ENCODE measurements at regions not wholly inside any gene's neighbourhood (a gene's known extent, or its start where the extent isn't known, plus 50 kb on each side); places are given as distances from the start of the nearest gene placed in this dataset.

DNA sequence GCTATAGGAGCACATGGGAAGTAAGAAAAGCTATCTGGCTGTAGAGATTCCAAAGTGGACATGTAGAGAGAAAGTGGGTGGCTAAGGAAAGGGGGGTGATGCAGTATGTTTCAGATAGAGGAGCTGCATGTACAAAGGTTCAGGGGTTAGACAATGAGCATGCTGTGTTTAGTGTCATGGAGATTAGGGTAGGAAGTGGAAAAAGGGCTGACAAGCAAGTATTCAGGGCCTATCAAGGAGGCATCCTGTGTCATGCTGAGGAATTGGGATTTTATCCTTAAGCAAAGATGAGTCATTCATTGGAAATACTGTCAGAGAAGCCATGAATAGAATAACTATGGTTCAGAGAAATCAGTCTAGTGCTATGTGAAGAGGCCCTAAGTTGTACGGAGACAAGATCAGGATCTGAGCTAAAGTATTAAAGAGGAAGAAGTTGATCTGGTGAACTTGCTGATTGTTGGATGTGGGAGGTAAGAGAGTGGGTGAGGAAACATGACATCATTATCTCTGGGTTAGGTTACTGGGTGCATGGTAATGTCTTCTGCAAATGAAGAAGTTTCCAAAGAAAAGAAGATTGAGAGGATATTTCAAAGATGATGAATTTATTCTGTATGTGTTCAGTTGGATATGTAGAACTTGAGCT is 176.7 kb upstream of the GOLIM4 start:
- peaks cover 23% of the 10 kb centered on the region for H3K4me1 ChIP-seq (ENCODE audit: control insufficient read depth, low read depth, low read length)
- no peak overlapping the region for H3K9ac ChIP-seq (ENCODE audit: low read length)
- H3K36me3 ChIP-seq (ENCODE audit: control insufficient read depth, low read depth, low read length): no peaks in the 10 kb centered on the region
- no peaks in the 10 kb centered on the region for H3K27me3 ChIP-seq (ENCODE audit: control insufficient read depth, insufficient read depth, low read length)
- H3K4me3 ChIP-seq (ENCODE audit: low read length): no peak overlapping the region
- no peak overlapping the region for H3K27ac ChIP-seq (ENCODE audit: low read length)
- H3K9me3 ChIP-seq (ENCODE audit: control insufficient read depth, low read depth, low read length): no peaks in the 10 kb centered on the region

DNA sequence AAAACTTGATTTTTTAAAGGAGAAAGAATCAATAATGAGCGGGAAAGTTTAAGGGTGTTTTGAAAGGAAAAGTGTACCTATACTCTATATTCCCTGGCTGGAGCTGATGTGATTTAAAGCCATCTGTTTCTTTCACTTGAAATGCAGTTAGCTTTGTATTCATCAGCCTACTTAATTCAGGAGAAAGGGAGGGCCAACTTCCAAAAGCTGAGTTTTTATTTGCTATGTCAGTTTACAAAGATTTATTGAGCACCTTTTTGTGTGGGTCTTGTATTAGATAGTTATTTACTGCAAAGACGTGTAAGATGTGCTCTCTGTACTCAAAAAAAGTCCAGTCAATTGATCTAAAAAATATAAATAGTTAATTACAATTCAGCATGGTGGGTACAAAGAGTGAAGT is 176.2 kb upstream of the GOLIM4 start:
- Histone ChIP-seq H3K36me3 (ENCODE audit: control insufficient read depth, low read depth, low read length) (no peaks in the 10 kb centered on the region), H3K27ac (ENCODE audit: low read length) (no peak overlapping the region), H3K27me3 (ENCODE audit: control insufficient read depth, insufficient read depth, low read length) (no peaks in the 10 kb centered on the region), H3K9ac (ENCODE audit: low read length) (no peak overlapping the region), H3K9me3 (ENCODE audit: control insufficient read depth, low read depth, low read length) (no peaks in the 10 kb centered on the region), H3K4me3 (ENCODE audit: low read length) (no peak overlapping the region), H3K4me1 (ENCODE audit: control insufficient read depth, low read depth, low read length) (peaks cover 23% of the 10 kb centered on the region)

DNA sequence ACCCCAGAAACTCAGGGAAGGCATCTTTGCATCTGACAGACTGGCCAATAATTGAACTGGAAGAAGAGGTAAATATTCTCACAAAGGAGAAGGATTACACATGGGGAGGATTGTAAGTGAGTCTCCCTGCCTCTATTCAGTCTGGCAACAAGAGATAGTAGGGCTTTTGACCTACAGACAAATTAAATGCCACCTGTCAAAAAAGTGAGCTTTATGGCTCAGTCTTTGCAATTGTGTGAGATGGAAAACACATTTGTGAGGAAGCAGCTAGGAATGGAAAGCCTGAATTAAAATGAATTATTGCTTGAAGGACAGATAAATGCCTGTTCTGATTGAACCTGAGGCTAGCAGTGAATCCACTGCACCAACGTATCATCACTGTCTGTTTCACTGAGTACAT is 173.3 kb upstream of the GOLIM4 start:
- Histone ChIP-seq H3K36me3 (ENCODE audit: control insufficient read depth, low read depth, low read length) (no peaks in the 10 kb centered on the region), H3K27me3 (ENCODE audit: control insufficient read depth, insufficient read depth, low read length) (no peaks in the 10 kb centered on the region), H3K9ac (ENCODE audit: low read length) (no peak overlapping the region), H3K27ac (ENCODE audit: low read length) (no peak overlapping the region), H3K4me1 (ENCODE audit: control insufficient read depth, low read depth, low read length) (peaks cover 15% of the 10 kb centered on the region), H3K4me3 (ENCODE audit: low read length) (no peak overlapping the region), H3K9me3 (ENCODE audit: control insufficient read depth, low read depth, low read length) (no peaks in the 10 kb centered on the region)

DNA sequence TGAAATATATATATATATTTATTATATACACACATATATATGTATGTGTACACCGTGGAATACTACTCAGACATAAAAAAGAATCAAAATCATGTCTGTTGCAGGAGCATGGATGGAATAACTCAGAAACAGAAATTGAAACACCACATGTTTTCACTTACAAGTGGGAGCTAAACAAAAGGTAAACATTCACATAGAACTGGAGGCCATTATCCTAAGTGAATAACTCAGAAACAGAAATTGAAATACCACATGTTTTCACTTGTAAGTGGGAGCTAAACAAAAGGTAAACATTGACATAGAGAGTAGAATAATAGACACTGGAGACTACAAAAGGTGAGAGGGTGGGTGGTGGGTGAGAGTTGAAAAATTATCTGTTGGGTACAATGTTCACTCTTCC is 171.5 kb upstream of the GOLIM4 start:
- Histone ChIP-seq H3K27ac (ENCODE audit: low read length) (no peak overlapping the region), H3K27me3 (ENCODE audit: control insufficient read depth, insufficient read depth, low read length) (no peaks in the 10 kb centered on the region), H3K4me3 (ENCODE audit: low read length) (no peak overlapping the region), H3K36me3 (ENCODE audit: control insufficient read depth, low read depth, low read length) (no peaks in the 10 kb centered on the region), H3K9ac (ENCODE audit: low read length) (no peak overlapping the region), H3K4me1 (ENCODE audit: control insufficient read depth, low read depth, low read length) (peaks cover 15% of the 10 kb centered on the region), H3K9me3 (ENCODE audit: control insufficient read depth, low read depth, low read length) (no peaks in the 10 kb centered on the region)

DNA sequence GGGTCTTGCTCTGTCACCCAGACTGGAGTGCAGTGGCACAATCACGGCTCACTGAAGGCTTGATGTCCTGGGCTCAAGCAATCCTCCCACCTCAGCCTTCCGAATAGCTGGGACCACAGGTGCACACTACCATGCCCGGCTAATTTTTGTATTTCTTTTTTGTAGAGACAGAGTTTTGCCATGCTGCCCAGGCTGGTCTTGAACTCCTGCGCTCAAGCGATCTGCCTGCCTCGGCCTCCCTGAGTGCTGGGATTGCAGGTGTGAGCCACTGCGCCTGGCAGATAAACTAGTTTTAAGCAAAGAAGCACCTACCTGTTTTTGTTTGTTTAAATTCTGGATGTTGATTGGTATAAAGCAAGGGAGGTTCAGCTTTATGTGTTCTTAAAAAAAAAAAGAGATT is 170.6 kb upstream of the GOLIM4 start:
- H3K9ac ChIP-seq (ENCODE audit: low read length): no peak overlapping the region
- H3K4me1 ChIP-seq (ENCODE audit: control insufficient read depth, low read depth, low read length): peaks cover 9% of the 10 kb centered on the region
- H3K27me3 ChIP-seq (ENCODE audit: control insufficient read depth, insufficient read depth, low read length): no peaks in the 10 kb centered on the region
- H3K4me3 ChIP-seq (ENCODE audit: low read length): no peak overlapping the region
- H3K27ac ChIP-seq (ENCODE audit: low read length): no peak overlapping the region
- H3K9me3 ChIP-seq (ENCODE audit: control insufficient read depth, low read depth, low read length): no peaks in the 10 kb centered on the region
- H3K36me3 ChIP-seq (ENCODE audit: control insufficient read depth, low read depth, low read length): no peaks in the 10 kb centered on the region

DNA sequence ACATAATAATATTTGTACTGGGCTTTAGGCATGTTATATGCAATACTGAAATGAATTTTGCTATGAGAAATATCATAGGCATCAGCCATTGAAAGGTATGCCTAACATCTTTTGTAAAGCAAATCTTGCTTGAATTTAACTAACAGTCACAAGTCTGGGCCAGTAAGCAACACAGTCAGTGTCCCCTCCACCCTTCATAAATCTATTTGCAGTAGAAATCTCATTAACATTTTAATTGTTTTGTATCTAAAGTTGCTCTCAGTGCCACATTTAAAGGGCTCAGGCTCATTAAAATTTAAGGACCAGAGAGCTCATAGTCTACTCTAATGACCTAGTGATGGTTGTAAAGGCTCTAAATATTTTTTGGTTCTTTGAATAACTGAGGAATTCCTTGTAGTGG is 167.2 kb upstream of the GOLIM4 start:
- H3K27me3 ChIP-seq (ENCODE audit: control insufficient read depth, insufficient read depth, low read length): no peaks in the 10 kb centered on the region
- no peaks in the 10 kb centered on the region for H3K9me3 ChIP-seq (ENCODE audit: control insufficient read depth, low read depth, low read length)
- no peak overlapping the region for H3K27ac ChIP-seq (ENCODE audit: low read length)
- peaks cover 9% of the 10 kb centered on the region for H3K4me1 ChIP-seq (ENCODE audit: control insufficient read depth, low read depth, low read length)
- no peak overlapping the region for H3K4me3 ChIP-seq (ENCODE audit: low read length)
- no peak overlapping the region for H3K9ac ChIP-seq (ENCODE audit: low read length)
- no peaks in the 10 kb centered on the region for H3K36me3 ChIP-seq (ENCODE audit: control insufficient read depth, low read depth, low read length)

DNA sequence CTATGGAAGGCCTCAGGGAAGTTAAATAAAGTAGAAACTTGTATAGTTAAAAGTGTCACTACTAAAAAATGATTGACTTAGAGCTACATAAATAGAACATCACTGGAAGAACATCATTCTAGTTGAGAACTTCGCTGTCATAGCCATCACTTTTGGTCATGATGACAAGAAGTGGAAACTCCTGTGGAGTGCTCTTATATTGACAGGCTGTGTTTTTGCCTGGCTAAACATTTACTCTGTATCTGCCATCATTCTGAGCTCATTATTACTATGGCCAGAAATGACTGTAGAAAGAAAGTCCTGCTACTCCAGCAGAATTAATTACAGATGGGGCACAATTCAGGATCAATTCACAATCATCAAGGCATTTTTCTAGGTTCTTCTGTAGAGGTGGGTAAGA is 165.1 kb upstream of the GOLIM4 start:
- H3K27me3 ChIP-seq (ENCODE audit: control insufficient read depth, insufficient read depth, low read length): no peaks in the 10 kb centered on the region
- H3K9me3 ChIP-seq (ENCODE audit: control insufficient read depth, low read depth, low read length): no peaks in the 10 kb centered on the region
- H3K4me3 ChIP-seq (ENCODE audit: low read length): no peak overlapping the region
- no peak overlapping the region for H3K27ac ChIP-seq (ENCODE audit: low read length)
- H3K4me1 ChIP-seq (ENCODE audit: control insufficient read depth, low read depth, low read length): peaks cover 9% of the 10 kb centered on the region
- no peak overlapping the region for H3K9ac ChIP-seq (ENCODE audit: low read length)
- H3K36me3 ChIP-seq (ENCODE audit: control insufficient read depth, low read depth, low read length): no peaks in the 10 kb centered on the region

DNA sequence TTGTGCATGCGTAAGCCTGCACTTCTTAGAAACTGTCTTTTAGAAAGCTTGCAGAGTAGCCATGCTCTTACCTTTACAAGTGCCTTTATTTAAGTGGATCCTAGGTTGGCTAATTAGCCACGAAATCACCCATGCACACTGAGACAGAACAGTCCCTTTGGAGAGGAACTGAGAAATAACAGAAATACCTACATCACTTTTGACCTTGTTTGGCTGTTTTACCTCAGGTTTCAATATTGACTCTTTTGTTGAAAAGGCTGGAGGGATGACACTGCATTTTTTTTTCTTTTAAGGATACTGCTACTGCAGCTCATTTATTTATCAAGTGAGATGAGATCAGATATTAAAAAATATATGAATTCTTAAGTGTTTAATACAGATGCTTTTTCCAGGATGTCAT is 155.6 kb upstream of the GOLIM4 start:
- no peak overlapping the region for H3K27ac ChIP-seq (ENCODE audit: low read length)
- H3K4me3 ChIP-seq (ENCODE audit: low read length): peak overlapping the region; percentile 75

DNA sequence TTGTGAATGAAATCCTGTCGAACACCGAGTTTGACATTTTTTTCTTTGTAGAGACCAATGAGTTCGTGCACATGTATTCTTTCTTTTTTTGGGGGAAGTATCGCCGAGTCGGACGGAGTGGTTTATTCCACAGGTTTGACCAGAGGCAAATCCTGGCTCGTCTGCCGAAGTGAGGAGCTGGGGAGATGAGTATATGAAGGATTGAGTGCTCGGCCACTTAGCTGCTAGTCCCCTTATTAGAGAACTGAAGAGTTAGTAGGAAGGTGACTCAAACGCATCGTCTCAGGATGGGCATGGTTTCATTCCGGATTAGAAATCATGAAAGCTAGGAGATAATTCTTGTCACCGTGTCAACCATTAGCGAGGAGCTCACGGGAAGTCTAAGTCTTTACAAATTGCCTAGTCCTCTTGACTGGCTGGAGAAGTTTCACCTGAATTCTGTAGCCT is 154.7 kb upstream of the GOLIM4 start:
- peak overlapping the region; percentile 40 for H3K9ac ChIP-seq (ENCODE audit: low read length)

More for the DNA sequence above, 155.6 kb upstream of the GOLIM4 start:
- no peaks in the 10 kb centered on the region for H3K36me3 ChIP-seq (ENCODE audit: control insufficient read depth, low read depth, low read length)
- peaks cover 7% of the 10 kb centered on the region for H3K9me3 ChIP-seq (ENCODE audit: control insufficient read depth, low read depth, low read length)
- H3K27me3 ChIP-seq (ENCODE audit: control insufficient read depth, insufficient read depth, low read length): peaks cover 25% of the 10 kb centered on the region
- H3K4me1 ChIP-seq (ENCODE audit: control insufficient read depth, low read depth, low read length): peaks cover 17% of the 10 kb centered on the region
- H3K9ac ChIP-seq (ENCODE audit: low read length): no peak overlapping the region

DNA sequence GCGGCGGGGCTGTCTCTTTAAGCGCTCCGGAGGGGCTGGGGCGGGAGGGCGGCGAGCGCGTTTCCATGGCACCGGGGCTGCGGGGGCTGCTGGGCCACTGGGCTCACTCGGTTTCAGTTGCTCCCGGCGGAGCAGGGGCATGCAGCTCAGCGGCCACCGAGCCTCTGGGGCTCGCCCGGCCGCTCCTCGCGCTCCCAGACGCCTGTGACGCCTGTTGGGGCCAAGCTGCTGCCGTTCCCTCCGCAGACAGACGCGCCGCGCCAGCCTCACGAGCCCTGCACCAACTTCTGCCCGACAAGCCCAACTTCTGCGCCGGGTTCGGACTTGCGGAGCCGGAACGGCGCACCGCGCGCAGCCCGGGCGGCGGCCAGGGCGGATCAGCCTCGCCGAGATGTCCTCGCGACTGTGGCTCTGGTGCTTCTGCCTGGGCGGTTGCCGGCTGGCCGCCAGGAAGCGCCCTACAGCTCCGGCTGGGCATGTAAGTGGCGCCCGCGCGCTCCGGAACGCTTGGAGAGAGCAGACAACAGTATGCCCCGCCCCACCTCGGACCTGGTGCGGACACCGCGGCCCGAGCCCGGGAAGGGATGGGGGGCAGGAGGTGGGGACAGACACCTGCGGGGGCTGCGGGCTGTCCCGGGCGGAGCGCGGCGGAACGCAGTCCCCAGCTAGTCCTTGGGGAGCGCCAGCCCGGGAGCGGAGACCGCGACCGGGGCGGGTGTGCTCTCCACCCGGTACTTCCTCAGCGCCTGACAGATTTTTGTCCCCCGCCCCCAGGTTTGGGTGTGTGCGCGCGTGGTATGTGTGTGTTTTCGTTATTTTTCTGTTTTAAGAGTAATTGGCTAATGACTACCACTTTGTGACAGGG is 154.1 kb upstream of the GOLIM4 start:
- peaks cover 17% of the 10 kb centered on the region for H3K4me1 ChIP-seq (ENCODE audit: control insufficient read depth, low read depth, low read length)
- H3K4me3 ChIP-seq (ENCODE audit: low read length): peak overlapping the region; percentile 75
- H3K27ac ChIP-seq (ENCODE audit: low read length): no peak overlapping the region
- H3K9me3 ChIP-seq (ENCODE audit: control insufficient read depth, low read depth, low read length): peaks cover under 1% of the 10 kb centered on the region
- H3K27me3 ChIP-seq (ENCODE audit: control insufficient read depth, insufficient read depth, low read length): peaks cover 25% of the 10 kb centered on the region
- no peaks in the 10 kb centered on the region for H3K36me3 ChIP-seq (ENCODE audit: control insufficient read depth, low read depth, low read length)
- peak overlapping the region; percentile 40 for H3K9ac ChIP-seq (ENCODE audit: low read length)

More for the DNA sequence above, 154.7 kb upstream of the GOLIM4 start:
- Histone ChIP-seq H3K9me3 (ENCODE audit: control insufficient read depth, low read depth, low read length) (peaks cover 7% of the 10 kb centered on the region), H3K27ac (ENCODE audit: low read length) (no peak overlapping the region), H3K36me3 (ENCODE audit: control insufficient read depth, low read depth, low read length) (no peaks in the 10 kb centered on the region), H3K4me1 (ENCODE audit: control insufficient read depth, low read depth, low read length) (peaks cover 17% of the 10 kb centered on the region), H3K4me3 (ENCODE audit: low read length) (peak overlapping the region; percentile 75), H3K27me3 (ENCODE audit: control insufficient read depth, insufficient read depth, low read length) (peaks cover 25% of the 10 kb centered on the region)

DNA sequence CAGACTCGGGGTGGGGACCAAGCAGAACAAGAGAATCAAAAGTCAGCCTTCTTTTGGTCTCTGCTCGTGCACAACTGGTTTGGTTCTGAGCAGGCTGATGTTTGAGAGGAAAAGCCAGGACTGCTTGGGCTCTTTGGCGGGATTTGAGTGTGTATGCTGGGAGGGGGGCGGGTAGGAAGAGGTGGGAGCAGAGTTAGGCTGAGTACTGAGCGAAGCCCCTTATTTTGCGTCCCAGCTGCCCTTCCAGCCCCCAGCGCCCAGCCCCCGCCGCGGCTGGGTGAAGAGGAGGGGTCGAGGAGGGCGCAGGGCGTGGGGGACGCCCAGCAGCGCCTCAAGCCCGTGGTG is 153.5 kb upstream of the GOLIM4 start:
- no peak overlapping the region for H3K27ac ChIP-seq (ENCODE audit: low read length)

More for the DNA sequence above, 153.5 kb upstream of the GOLIM4 start:
- H3K4me3 ChIP-seq (ENCODE audit: low read length): peak overlapping the region; percentile 75
- H3K27me3 ChIP-seq (ENCODE audit: control insufficient read depth, insufficient read depth, low read length): peaks cover 25% of the 10 kb centered on the region
- no peaks in the 10 kb centered on the region for H3K36me3 ChIP-seq (ENCODE audit: control insufficient read depth, low read depth, low read length)
- H3K4me1 ChIP-seq (ENCODE audit: control insufficient read depth, low read depth, low read length): peaks cover 17% of the 10 kb centered on the region
- H3K9ac ChIP-seq (ENCODE audit: low read length): peak overlapping the region; percentile 40
- H3K9me3 ChIP-seq (ENCODE audit: control insufficient read depth, low read depth, low read length): no peaks in the 10 kb centered on the region

Data from iPS-18a (cell line).